Urinary bladder (tissue), 3 donors: ENCODE measurements at regions not wholly inside any gene's neighbourhood (a gene's known extent, or its start where the extent isn't known, plus 50 kb on each side); places are given as distances from the start of the nearest gene placed in this dataset.

Experiments
- DNase-seq: peaks from one replicate; pipeline ENCODE4 v3.0.0-alpha.2; 2015; ENCODE audit errors: extremely low spot score
- H3K27ac ChIP-seq: one replicate; pipeline ENCODE4 v1.5.1; 2013; ENCODE audit warnings: low read depth, mild to moderate bottlenecking, moderate library complexity
- H3K36me3 ChIP-seq: one replicate; pipeline ENCODE4 v1.6.1; 2013; ENCODE audit warnings: mild to moderate bottlenecking, moderate library complexity; ENCODE audit not compliant: insufficient read depth
- H3K4me1 ChIP-seq: one replicate; pipeline ENCODE4 v1.6.1; 2013; ENCODE audit warnings: mild to moderate bottlenecking, moderate library complexity; ENCODE audit not compliant: insufficient read depth
- H3K4me3 ChIP-seq: one replicate; pipeline ENCODE4 v1.5.1; 2013; ENCODE audit warnings: low read depth, low read length
- WGBS: extraction: QIAGEN DNeasy Blood & Tissue Kit; methylation state at CpG from one replicate; pipeline ENCODE4 v1.1.7; 2013; 5-methylcytosine and 5-hydroxymethylcytosine counted together
- donor health status: healthy with polysubstance abuse.
- donor health status: healthy.

- Histone ChIP-seq H3K4me3 (no peak overlapping the region), H3K4me1 (no peaks in the 10 kb centered on the region), H3K36me3 (no peaks in the 10 kb centered on the region), H3K27ac (no peak overlapping the region)
- no peak for DNase-seq
- whole genome bisulfite sequencing = 96% methylated on average over 7 of the region's 7 CpGs
Measured at GRCh38 chr2:15779381-15780041, 160.8 kb upstream of the MYCN start.

GRCh38 chr2:15780234-15780633 lies 160.1 kb upstream of the MYCN start:
- Histone ChIP-seq H3K27ac (no peak overlapping the region), H3K4me1 (no peaks in the 10 kb centered on the region), H3K36me3 (no peaks in the 10 kb centered on the region), H3K4me3 (no peak overlapping the region)
- 68% methylated on average over 7 of the region's 7 CpGs for WGBS
- DNase-seq = no peak

GRCh38 chr2:15780912-15781574 lies 159.3 kb upstream of the MYCN start:
- no peak for DNase-seq
- H3K4me3 ChIP-seq = no peak overlapping the region
- H3K36me3 ChIP-seq = no peaks in the 10 kb centered on the region
- H3K4me1 ChIP-seq = no peaks in the 10 kb centered on the region
- WGBS = 67% methylated on average over 9 of the region's 9 CpGs
- no peak overlapping the region for H3K27ac ChIP-seq

GRCh38 chr2:15782009-15782751 lies 158.2 kb upstream of the MYCN start:
- WGBS = 37% methylated on average over 16 of the region's 16 CpGs
- DNase-seq = no peak
- Histone ChIP-seq H3K36me3 (no peaks in the 10 kb centered on the region), H3K4me3 (no peak overlapping the region), H3K27ac (no peak overlapping the region), H3K4me1 (no peaks in the 10 kb centered on the region)

- H3K4me3 ChIP-seq = no peak overlapping the region
- H3K36me3 ChIP-seq = no peaks in the 10 kb centered on the region
- no peak overlapping the region for H3K27ac ChIP-seq
- WGBS = 87% methylated on average over 7 of the region's 7 CpGs
- DNase-seq = no peak
- H3K4me1 ChIP-seq = no peaks in the 10 kb centered on the region
Measured at GRCh38 chr2:15782769-15783294, 157.5 kb upstream of the MYCN start.

GRCh38 chr2:15783489-15783888 lies 156.9 kb upstream of the MYCN start:
- no peak for DNase-seq
- Histone ChIP-seq H3K4me1 (no peaks in the 10 kb centered on the region), H3K4me3 (no peak overlapping the region), H3K36me3 (no peaks in the 10 kb centered on the region), H3K27ac (no peak overlapping the region)
- 95% methylated on average over 6 of the region's 6 CpGs for WGBS

- Histone ChIP-seq H3K27ac (no peak overlapping the region), H3K4me3 (no peak overlapping the region), H3K4me1 (no peaks in the 10 kb centered on the region), H3K36me3 (no peaks in the 10 kb centered on the region)
- WGBS = 84% methylated on average over 13 of the region's 13 CpGs
- no peak for DNase-seq
Measured at GRCh38 chr2:15784106-15784885, 156.1 kb upstream of the MYCN start.

GRCh38 chr2:15784886-15785801 lies 155.2 kb upstream of the MYCN start:
- H3K36me3 ChIP-seq = no peaks in the 10 kb centered on the region
- H3K4me3 ChIP-seq = no peak overlapping the region
- H3K27ac ChIP-seq = no peak overlapping the region
- 81% methylated on average over 21 of the region's 21 CpGs for WGBS
- no peaks in the 10 kb centered on the region for H3K4me1 ChIP-seq
- DNase-seq = no peak

- no peak for DNase-seq
- Histone ChIP-seq H3K36me3 (no peaks in the 10 kb centered on the region), H3K4me1 (no peaks in the 10 kb centered on the region), H3K4me3 (no peak overlapping the region), H3K27ac (no peak overlapping the region)
- WGBS = 86% methylated on average over 11 of the region's 11 CpGs
Measured at GRCh38 chr2:15786003-15786654, 154.2 kb upstream of the MYCN start.

- WGBS = 87% methylated on average over 2 of the region's 2 CpGs
- Histone ChIP-seq H3K27ac (no peak overlapping the region), H3K4me1 (no peaks in the 10 kb centered on the region), H3K36me3 (no peaks in the 10 kb centered on the region), H3K4me3 (no peak overlapping the region)
- no peak for DNase-seq
Measured at GRCh38 chr2:15786901-15787300, 153.4 kb upstream of the MYCN start.

GRCh38 chr2:15787535-15788454 lies 152.6 kb upstream of the MYCN start:
- no peak for DNase-seq
- 87% methylated on average over 3 of the region's 3 CpGs for WGBS
- H3K36me3 ChIP-seq = no peaks in the 10 kb centered on the region
- H3K4me1 ChIP-seq = no peaks in the 10 kb centered on the region
- no peak overlapping the region for H3K4me3 ChIP-seq
- no peak overlapping the region for H3K27ac ChIP-seq
